Parathyroid adenoma (tissue), 2 donors: ENCODE measurements at regions not wholly inside any gene's neighbourhood (a gene's known extent, or its start where the extent isn't known, plus 50 kb on each side); places are given as distances from the start of the nearest gene placed in this dataset.

Source experiments
- H2AFZ ChIP-seq: fragments of 300-600 bp; sonication (generic); one replicate; pipeline ENCODE4 v1.7.0; 2017; ENCODE audit warnings: antibody characterized with exemption, mild to moderate bottlenecking
- H3K27ac ChIP-seq: fragments of 300-600 bp; sonication (generic); one replicate; pipeline ENCODE4 v1.7.0; 2017
- H3K27me3 ChIP-seq: fragments of 300-600 bp; sonication (generic); one replicate; pipeline ENCODE4 v1.7.0; 2017; ENCODE audit warnings: low read length; ENCODE audit not compliant: control insufficient read depth, insufficient read depth
- H3K36me3 ChIP-seq: fragments of 300-600 bp; sonication (generic); one replicate; pipeline ENCODE4 v1.7.0; 2017; ENCODE audit warnings: low read length; ENCODE audit not compliant: control insufficient read depth, insufficient read depth
- H3K4me1 ChIP-seq: fragments of 300-600 bp; sonication (generic); one replicate; pipeline ENCODE4 v1.7.0; 2017; ENCODE audit warnings: control low read depth
- H3K4me2 ChIP-seq: fragments of 300-600 bp; sonication (generic); one replicate; pipeline ENCODE4 v1.7.0; 2017; ENCODE audit warnings: low read length
- H3K4me3 ChIP-seq: fragments of 300-600 bp; sonication (generic); one replicate; pipeline ENCODE4 v1.7.0; 2017; ENCODE audit warnings: low read depth, low read length
- H3K79me2 ChIP-seq: fragments of 300-600 bp; sonication (generic); one replicate; pipeline ENCODE4 v1.7.0; 2017; ENCODE audit warnings: control low read depth
- H3K9ac ChIP-seq: fragments of 300-600 bp; sonication (generic); one replicate; pipeline ENCODE4 v1.7.0; 2017; ENCODE audit warnings: mild to moderate bottlenecking
- H3K9me3 ChIP-seq: fragments of 300-600 bp; sonication (generic); one replicate; pipeline ENCODE4 v1.7.0; 2017; ENCODE audit warnings: low read length; ENCODE audit not compliant: control insufficient read depth
- TF ChIP-seq, protein P1 (sequence below): fragments of 300-600 bp; sonication (generic); IDR thresholded peaks from one replicate; pipeline ENCODE4 v1.7.0; 2017; ENCODE audit warnings: antibody characterized with exemption, mild to moderate bottlenecking
- donor health status: primary hyperparathyroidism.

DNA sequence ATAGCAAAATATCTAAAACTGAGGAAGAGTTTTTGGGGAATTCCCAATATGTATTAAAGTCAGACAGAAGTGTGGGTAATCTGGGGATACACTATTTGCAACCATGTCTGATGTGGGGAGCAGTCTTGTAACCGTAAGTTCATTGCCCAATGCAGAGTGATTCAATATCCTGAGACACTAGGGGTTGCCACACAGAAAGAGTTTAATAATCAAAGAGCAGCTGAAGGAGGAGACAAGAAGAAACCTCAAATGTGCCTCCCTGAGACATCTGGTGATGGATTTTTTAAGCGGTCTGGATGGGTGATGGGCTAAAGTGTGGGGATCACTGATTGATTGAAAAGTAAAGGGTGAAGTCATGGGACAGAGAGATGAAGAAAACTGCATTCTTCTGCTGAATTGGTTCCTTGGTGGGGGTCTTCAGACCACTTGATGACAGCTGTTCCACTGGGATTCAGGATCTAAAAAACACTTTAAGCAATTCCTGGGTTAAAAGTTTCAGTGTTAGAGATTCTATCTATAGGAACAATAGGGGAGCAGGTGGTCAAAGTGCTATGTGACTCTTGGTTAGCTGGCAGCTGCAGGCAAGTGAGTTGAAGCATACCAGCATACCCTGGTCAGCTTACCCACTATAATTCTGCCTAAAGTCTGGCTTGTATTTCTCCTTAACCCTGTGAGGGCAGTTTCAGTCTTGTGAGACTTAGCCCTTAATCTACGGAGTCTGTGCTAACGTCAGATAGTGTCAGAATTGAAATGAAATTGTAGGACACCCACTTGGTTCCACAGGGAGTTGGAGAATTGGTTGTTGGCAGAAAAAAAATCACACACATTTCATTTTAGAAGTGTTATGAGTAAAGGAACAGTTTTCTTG lies 425.9 kb upstream of the TGFBR2 start:
- Histone ChIP-seq H3K27ac (no peak overlapping the region), H2AFZ (no peak overlapping the region)

DNA sequence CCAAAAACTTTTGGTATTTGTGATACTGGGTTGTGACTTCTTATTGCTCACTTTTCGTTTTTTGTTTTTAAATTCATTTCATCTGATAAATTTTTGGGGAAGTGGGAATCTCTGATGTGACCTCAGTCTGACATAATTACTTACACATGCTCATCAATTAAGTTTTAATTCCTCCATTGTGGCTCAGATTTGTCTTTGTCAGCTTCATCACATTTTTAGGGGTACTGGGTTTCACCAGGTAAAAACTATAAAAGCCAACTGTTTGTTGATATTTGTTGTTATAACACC lies 425.3 kb upstream of the TGFBR2 start:
- Histone ChIP-seq H3K4me2 (no peak overlapping the region), H3K4me3 (no peak overlapping the region), H3K9ac (no peak overlapping the region), H3K27ac (no peak overlapping the region), H3K9me3 (no peaks in the 10 kb centered on the region), H3K36me3 (no peaks in the 10 kb centered on the region), H3K4me1 (no peaks in the 10 kb centered on the region), H2AFZ (no peak overlapping the region), H3K27me3 (no peaks in the 10 kb centered on the region), H3K79me2 (no peaks in the 10 kb centered on the region)
- TF ChIP-seq, protein P1, sequence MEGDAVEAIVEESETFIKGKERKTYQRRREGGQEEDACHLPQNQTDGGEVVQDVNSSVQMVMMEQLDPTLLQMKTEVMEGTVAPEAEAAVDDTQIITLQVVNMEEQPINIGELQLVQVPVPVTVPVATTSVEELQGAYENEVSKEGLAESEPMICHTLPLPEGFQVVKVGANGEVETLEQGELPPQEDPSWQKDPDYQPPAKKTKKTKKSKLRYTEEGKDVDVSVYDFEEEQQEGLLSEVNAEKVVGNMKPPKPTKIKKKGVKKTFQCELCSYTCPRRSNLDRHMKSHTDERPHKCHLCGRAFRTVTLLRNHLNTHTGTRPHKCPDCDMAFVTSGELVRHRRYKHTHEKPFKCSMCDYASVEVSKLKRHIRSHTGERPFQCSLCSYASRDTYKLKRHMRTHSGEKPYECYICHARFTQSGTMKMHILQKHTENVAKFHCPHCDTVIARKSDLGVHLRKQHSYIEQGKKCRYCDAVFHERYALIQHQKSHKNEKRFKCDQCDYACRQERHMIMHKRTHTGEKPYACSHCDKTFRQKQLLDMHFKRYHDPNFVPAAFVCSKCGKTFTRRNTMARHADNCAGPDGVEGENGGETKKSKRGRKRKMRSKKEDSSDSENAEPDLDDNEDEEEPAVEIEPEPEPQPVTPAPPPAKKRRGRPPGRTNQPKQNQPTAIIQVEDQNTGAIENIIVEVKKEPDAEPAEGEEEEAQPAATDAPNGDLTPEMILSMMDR, result no peak

More for the DNA sequence above, 425.9 kb upstream of the TGFBR2 start:
- no peaks in the 10 kb centered on the region for H3K27me3 ChIP-seq
- H3K9me3 ChIP-seq, result no peaks in the 10 kb centered on the region
- H3K9ac ChIP-seq, result no peak overlapping the region
- no peaks in the 10 kb centered on the region for H3K4me1 ChIP-seq
- H3K4me3 ChIP-seq, result no peak overlapping the region
- TF ChIP-seq, protein P1, result no peak
- no peak overlapping the region for H3K4me2 ChIP-seq
- no peaks in the 10 kb centered on the region for H3K79me2 ChIP-seq
- H3K36me3 ChIP-seq, result no peaks in the 10 kb centered on the region

DNA sequence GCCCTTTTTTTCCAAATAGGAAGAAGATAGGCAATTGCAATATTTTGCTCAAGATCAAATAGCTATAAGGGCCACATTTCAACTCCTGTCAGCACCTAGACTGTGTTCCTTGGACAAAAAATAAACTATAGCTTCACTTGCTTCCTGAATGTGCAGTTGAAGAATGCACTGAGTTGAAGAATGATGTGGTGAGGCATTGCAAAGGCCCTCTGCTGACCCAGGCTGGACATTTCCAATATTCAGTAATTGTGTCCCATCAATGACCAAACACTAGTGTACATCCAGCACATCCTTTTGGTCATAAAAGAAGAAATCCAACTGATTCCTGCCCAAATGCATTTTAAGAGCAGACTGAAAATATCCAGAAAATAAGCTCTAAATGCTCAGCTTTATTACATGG lies 424.8 kb upstream of the TGFBR2 start:
- H3K79me2 ChIP-seq, result no peaks in the 10 kb centered on the region
- no peak overlapping the region for H3K27ac ChIP-seq
- no peaks in the 10 kb centered on the region for H3K27me3 ChIP-seq
- no peak overlapping the region for H3K9ac ChIP-seq
- no peaks in the 10 kb centered on the region for H3K4me1 ChIP-seq
- no peak overlapping the region for H3K4me3 ChIP-seq
- H3K4me2 ChIP-seq, result no peak overlapping the region
- no peaks in the 10 kb centered on the region for H3K9me3 ChIP-seq
- H2AFZ ChIP-seq, result no peak overlapping the region
- TF ChIP-seq, protein P1, result no peak
- no peaks in the 10 kb centered on the region for H3K36me3 ChIP-seq

DNA sequence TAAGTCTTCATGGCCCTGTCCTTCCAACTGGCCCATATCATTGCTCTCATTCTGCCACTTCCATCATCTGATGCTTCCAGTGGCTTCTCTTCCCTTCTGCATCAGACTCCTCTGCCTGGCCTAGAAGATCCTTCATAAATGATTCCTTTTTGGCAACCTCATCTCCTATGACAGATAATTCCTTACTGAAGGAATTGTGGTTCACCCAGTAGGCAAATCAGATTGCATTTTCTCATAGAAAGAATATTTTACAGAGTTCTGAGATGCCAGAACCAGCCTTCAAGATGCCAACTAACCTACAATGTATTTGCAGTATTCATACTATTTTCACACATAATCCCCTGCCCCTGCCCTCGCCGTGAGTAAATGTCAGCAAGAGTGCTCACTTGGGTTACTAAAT lies 423.0 kb upstream of the TGFBR2 start:
- no peak overlapping the region for H3K9ac ChIP-seq
- H3K36me3 ChIP-seq, result no peaks in the 10 kb centered on the region
- H3K4me1 ChIP-seq, result no peaks in the 10 kb centered on the region
- H3K4me2 ChIP-seq, result no peak overlapping the region
- no peaks in the 10 kb centered on the region for H3K27me3 ChIP-seq
- no peaks in the 10 kb centered on the region for H3K79me2 ChIP-seq
- H2AFZ ChIP-seq, result no peak overlapping the region
- TF ChIP-seq, protein P1, result no peak
- H3K9me3 ChIP-seq, result no peaks in the 10 kb centered on the region
- no peak overlapping the region for H3K27ac ChIP-seq
- no peak overlapping the region for H3K4me3 ChIP-seq
